Lower lobe of right lung (tissue), 2 donors: ENCODE measurements at regions not wholly inside any gene's neighbourhood (a gene's known extent, or its start where the extent isn't known, plus 50 kb on each side); places are given as distances from the start of the nearest gene placed in this dataset.

Experiments used
- ATAC-seq, 2 donors: fragments of 200-7000 bp; cut with Tn5 transposase; one replicate each; pipeline ENCODE4 v1.9.1; 2020 to 2022; ENCODE audit warnings: mild to moderate bottlenecking in 2 of 2, moderate library complexity in 2 of 2
- DNase-seq: peaks from one replicate; pipeline ENCODE4 v3.0.0-alpha.2; 2020
- H3K27ac ChIP-seq: fragments of 200-600 bp; one replicate; pipeline ENCODE4 v1.8.0; 2022
- H3K27me3 ChIP-seq: fragments of 200-600 bp; one replicate; pipeline ENCODE4 v1.8.0; 2022; ENCODE audit warnings: low read depth
- H3K36me3 ChIP-seq: fragments of 200-600 bp; one replicate; pipeline ENCODE4 v1.8.0; 2022; ENCODE audit warnings: mild to moderate bottlenecking
- H3K4me1 ChIP-seq: fragments of 200-600 bp; one replicate; pipeline ENCODE4 v1.8.0; 2022
- H3K4me3 ChIP-seq: fragments of 200-600 bp; one replicate; pipeline ENCODE4 v1.8.0; 2022; ENCODE audit warnings: mild to moderate bottlenecking
- H3K9me3 ChIP-seq: fragments of 200-600 bp; one replicate; pipeline ENCODE4 v1.8.0; 2022
- CTCF ChIP-seq: fragments of 200-600 bp; IDR thresholded peaks from one replicate; pipeline ENCODE4 v1.8.0; 2022; ENCODE audit warnings: antibody characterized with exemption, mild to moderate bottlenecking
- intact Hi-C: fragments of 100-400 bp; cut with DNase I; formaldehyde crosslinking; loops from one replicate; pipeline ENCODE4 v1.11.0; 2022
- donor health status: DM: no; HTN: yes; CAD: no; lungs with severe emphysema.

DNA sequence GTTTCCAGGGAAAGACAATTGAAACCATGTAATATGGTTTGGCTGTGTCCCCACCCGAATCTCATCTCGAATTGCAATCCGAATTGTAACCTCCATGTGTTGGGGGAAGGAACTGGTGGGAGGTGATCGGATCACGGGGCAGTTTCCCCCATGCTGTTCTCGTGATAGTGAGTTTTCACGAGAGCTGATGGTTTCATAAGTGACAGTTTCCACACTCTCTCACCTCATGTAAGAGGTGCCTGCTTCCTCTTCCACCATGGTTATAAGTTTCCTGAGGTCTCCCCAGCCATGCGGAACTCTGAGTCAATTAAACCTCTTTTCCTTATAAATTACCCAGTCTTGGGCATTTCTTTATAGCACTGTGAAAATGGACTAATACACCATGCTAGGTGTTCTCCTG lies 148.3 kb upstream of the CADM1 start:
- Histone ChIP-seq H3K4me1 (no peaks in the 10 kb centered on the region), H3K9me3 (no peaks in the 10 kb centered on the region), H3K27ac (no peak overlapping the region), H3K4me3 (no peak overlapping the region), H3K36me3 (no peaks in the 10 kb centered on the region), H3K27me3 (peaks cover 8% of the 10 kb centered on the region)
- intact Hi-C loops, result no loop called here
- DNase-seq, result no peak
- TF ChIP-seq CTCF, result no peak
- no peak for ATAC-seq

DNA sequence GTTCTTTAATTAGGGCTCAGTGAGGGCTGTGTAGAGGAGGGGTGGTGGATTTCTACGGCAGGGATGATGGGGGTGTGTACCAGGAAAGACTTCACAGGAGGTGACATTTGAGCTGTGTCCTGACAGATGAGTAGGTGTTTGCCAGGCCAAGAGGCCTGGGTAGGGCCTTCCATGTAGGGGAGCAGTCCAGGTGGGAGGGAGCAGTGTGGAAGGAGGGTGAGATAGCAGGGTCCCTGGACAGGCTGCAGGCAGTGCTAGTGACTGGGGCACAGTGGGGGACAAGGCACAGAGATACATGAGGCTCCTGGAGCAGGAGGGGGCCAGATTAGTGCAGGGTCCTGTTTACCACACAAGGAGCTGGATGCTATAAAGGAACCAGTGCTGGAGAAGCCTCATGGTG lies 147.9 kb upstream of the CADM1 start:
- H3K4me3 ChIP-seq, result no peak overlapping the region
- no peak overlapping the region for H3K27ac ChIP-seq
- peaks cover 8% of the 10 kb centered on the region for H3K27me3 ChIP-seq
- H3K9me3 ChIP-seq, result no peaks in the 10 kb centered on the region
- H3K4me1 ChIP-seq, result no peaks in the 10 kb centered on the region
- no peaks in the 10 kb centered on the region for H3K36me3 ChIP-seq
- intact Hi-C loops, result no loop called here
- TF ChIP-seq CTCF, result no peak
- ATAC-seq (peak in 1 of 2 donors; percentile 7), DNase-seq (no peak)

DNA sequence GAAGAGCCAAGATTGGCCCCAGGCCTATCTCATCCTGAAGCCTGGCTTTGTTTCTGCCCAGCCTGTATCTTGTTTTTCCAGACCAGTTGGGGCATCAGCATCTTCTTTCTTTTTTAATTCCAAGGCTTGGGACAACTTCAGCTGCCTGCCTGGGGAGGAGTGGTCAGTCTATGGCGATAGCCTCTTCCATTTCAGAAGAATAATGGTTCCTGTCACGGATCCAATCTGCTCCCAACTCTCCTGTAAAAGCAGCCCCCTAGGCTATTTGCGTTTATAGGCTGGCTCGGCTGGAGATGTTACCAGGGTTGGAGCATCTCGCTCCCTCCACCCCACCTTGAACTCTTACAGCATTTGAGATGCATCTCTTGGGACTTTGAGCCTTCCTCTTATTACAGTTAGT lies 145.2 kb upstream of the CADM1 start:
- Histone ChIP-seq H3K36me3 (no peaks in the 10 kb centered on the region), H3K4me3 (no peak overlapping the region), H3K9me3 (no peaks in the 10 kb centered on the region), H3K27me3 (peaks cover 17% of the 10 kb centered on the region), H3K4me1 (no peaks in the 10 kb centered on the region), H3K27ac (no peak overlapping the region)
- no peak for TF ChIP-seq CTCF
- ATAC-seq, result no peak
- no peak for DNase-seq
- intact Hi-C loops, result no loop called here

- no peak overlapping the region for H3K4me3 ChIP-seq
- no peaks in the 10 kb centered on the region for H3K36me3 ChIP-seq
- H3K4me1 ChIP-seq, result no peaks in the 10 kb centered on the region
- TF ChIP-seq CTCF, result no peak
- H3K27ac ChIP-seq, result no peak overlapping the region
- ATAC-seq (no peak), DNase-seq (no peak)
- intact Hi-C loops, result no loop called here
- H3K27me3 ChIP-seq, result peaks cover 10% of the 10 kb centered on the region
- H3K9me3 ChIP-seq, result no peaks in the 10 kb centered on the region
These were observed 141.6 kb upstream of the CADM1 start for GRCh38 chr11:115645631-115646317.

GRCh38 chr11:115644856-115645255 lies 140.6 kb upstream of the CADM1 start:
- TF ChIP-seq CTCF, result no peak
- H3K4me3 ChIP-seq, result no peak overlapping the region
- H3K9me3 ChIP-seq, result no peaks in the 10 kb centered on the region
- H3K27ac ChIP-seq, result no peak overlapping the region
- intact Hi-C loops, result no loop called here
- H3K4me1 ChIP-seq, result no peaks in the 10 kb centered on the region
- no peaks in the 10 kb centered on the region for H3K36me3 ChIP-seq
- DNase-seq (no peak), ATAC-seq (no peak)
- H3K27me3 ChIP-seq, result peaks cover 10% of the 10 kb centered on the region
